ENCODE measurements at regions not wholly inside any gene's neighbourhood (a gene's known extent, or its start where the extent isn't known, plus 50 kb on each side); places are given as distances from the start of the nearest gene placed in this dataset.
A peak's percentile ranks its signal among the peaks of the same experiment; 100 is the strongest.

DNA sequence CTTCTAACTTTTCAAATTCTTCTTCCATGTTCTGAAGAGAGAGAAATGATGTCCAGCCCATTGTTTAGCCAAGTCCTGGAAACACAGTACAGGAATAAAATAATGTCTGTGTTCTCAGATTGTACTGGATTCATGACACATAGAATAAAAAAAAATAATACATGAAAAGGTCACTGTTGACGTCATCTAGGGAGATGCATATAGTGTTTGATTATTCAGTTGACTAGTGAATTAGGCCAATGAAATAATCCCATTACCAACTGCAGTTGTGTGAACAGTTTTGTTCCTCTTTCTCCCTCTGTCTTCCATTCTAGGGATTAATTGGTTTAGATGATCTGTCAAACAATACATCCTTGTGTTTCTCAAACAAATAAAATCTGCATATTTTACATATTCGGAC is 222.8 kb downstream of the ALDH8A1 start:
- DNase-seq (ENCODE audit: low read depth) = peak; percentile 16
- TF ChIP-seq, protein P1, sequence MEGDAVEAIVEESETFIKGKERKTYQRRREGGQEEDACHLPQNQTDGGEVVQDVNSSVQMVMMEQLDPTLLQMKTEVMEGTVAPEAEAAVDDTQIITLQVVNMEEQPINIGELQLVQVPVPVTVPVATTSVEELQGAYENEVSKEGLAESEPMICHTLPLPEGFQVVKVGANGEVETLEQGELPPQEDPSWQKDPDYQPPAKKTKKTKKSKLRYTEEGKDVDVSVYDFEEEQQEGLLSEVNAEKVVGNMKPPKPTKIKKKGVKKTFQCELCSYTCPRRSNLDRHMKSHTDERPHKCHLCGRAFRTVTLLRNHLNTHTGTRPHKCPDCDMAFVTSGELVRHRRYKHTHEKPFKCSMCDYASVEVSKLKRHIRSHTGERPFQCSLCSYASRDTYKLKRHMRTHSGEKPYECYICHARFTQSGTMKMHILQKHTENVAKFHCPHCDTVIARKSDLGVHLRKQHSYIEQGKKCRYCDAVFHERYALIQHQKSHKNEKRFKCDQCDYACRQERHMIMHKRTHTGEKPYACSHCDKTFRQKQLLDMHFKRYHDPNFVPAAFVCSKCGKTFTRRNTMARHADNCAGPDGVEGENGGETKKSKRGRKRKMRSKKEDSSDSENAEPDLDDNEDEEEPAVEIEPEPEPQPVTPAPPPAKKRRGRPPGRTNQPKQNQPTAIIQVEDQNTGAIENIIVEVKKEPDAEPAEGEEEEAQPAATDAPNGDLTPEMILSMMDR (conservative IDR thresholded peaks at IDR 0.05; ENCODE audit: control insufficient read depth, insufficient read depth, low read depth, low read length) = no peak
- H3K4me3 ChIP-seq (ENCODE audit: control insufficient read depth, low read depth, low read length) = no peak overlapping the region

DNA sequence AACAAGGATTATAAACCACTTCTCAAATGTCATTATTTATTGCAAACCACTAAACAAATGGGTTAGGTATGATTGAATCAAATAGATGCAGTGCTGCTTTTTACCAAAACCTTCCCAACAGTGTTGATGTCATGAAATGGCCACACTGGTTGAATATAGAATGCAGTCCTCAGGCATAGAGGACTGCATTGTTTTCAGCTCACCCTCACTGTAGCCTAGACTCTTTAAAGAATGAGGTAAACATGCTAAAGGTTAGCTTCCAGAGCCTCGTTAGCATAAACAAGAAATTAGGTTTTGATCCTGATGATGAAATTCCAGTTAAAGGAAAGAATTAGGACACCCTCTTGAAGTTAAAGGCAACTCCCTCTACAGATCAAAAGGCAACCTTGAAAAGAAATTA is 224.3 kb downstream of the ALDH8A1 start:
- TF ChIP-seq, protein P1 (conservative IDR thresholded peaks at IDR 0.05; ENCODE audit: control insufficient read depth, insufficient read depth, low read depth, low read length) = no peak
- DNase-seq (ENCODE audit: low read depth) = no peak

DNA sequence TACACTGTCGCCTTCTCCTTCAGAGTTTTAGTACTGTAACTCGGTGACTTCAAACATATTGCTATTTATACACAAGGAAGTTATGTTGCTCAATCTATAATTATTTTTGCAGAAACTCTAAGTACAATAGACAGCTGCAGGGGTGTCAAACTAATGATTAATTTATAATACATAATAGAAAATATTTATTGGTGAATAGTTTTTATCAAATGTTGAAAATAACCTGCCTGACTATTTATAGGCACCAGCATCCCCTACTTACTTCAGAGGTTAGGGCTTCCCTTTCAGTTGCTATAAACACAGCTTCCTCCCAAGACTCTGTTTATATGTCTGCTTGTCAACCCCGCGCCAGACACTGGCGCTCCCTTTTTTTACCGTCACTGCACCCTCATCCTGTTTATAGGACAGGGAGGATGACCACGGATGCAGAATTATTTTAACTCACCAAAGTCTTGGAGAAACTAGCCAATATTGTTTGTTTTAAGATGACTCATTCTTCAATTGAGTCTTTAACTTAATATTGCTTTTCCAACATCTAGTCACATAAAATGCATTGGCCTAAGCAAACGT is 225.0 kb downstream of the ALDH8A1 start:
- H3K4me3 ChIP-seq (ENCODE audit: control insufficient read depth, low read depth, low read length) = no peak overlapping the region
- DNase-seq (ENCODE audit: low read depth) = peak; percentile 63
- TF ChIP-seq, protein P1 (conservative IDR thresholded peaks at IDR 0.05; ENCODE audit: control insufficient read depth, insufficient read depth, low read depth, low read length) = no peak

More for the DNA sequence above, 224.3 kb downstream of the ALDH8A1 start:
- H3K4me3 ChIP-seq (ENCODE audit: control insufficient read depth, low read depth, low read length) = no peak overlapping the region

DNA sequence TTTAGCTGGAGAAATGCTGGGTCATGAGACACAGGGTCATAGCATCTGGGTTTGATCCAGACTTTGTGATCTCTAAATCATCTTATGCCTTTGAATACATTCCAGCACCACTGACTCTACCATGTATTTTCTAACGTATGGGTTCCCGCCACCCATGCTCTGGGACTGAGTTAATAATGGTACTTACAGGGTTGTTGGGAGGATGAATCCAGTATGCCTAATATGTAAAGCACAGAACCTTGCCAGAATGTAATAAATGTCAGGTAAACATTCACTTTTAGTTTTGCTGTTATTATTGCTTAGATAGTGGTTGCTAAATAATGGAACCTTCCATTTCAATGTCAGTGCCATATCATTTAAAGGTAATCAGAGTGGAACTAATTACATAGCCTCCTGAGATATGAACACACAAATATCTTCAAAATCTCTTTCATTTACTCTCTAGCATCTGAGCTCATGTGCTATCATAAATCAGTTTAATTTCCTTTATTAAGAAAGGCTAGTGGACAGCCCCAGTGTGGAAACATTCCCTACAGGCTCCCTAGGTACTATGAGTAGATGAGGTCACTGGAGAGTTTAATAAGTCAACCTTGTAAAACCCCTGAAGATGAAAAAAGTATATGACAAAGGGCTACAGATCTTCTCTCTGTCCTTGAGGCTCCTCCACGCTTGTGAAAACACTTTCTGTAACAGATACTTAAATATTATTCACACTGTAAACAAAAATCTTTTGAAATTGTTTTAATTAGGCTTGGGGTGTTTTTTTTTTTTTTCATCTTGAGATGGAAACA is 226.6 kb downstream of the ALDH8A1 start:
- DNase-seq (ENCODE audit: low read depth) = peak; percentile 83
- TF ChIP-seq, protein P1 (conservative IDR thresholded peaks at IDR 0.05; ENCODE audit: control insufficient read depth, insufficient read depth, low read depth, low read length) = no peak
- no peak overlapping the region for H3K4me3 ChIP-seq (ENCODE audit: control insufficient read depth, low read depth, low read length)

DNA sequence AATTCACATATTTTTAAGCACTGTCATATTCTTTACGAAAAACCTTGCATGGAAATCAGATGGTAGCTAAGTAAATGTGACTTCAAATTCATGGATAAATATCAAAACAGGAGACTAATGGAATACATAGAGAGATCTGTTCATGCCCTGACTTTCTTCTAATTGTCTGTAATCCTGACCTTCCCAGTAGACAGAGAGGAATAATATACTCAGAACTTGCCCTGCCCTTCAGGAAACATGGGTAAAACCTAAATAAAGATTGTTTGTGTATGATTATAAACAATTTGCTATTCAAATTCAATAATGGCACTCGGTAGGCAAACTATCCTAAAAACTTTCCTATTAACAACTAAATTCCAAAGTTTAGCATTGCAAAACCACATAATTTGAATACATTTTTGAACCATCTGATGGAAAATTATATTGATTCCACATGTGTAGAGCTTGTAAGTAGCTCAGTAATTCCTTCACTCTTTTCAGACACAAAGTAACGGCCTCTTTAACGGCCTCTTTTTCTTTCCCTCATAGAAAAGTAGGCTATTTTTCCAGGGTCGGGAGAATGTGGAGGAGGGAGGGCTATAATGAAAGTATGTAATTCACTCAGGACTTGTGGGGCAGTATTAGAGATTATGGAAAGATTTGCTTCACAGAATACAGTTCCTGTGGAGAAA is 227.6 kb downstream of the ALDH8A1 start:
- H3K4me3 ChIP-seq (ENCODE audit: control insufficient read depth, low read depth, low read length) = no peak overlapping the region

DNA sequence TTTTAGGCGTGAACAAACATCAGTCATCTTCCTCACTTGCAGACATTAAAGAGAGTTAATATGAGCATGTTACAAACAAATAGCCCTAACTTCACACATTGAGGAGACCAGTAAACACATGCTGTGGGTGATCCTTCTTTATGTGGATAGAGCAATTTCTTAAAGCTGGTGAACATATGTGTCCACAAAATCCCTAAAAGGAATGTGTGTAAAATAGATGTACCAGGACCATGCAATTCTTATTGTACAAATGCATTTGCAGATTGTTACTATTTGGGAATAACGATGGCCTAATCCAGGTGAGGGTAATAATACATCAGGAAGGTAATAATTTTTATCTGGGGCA is 228.9 kb downstream of the ALDH8A1 start:
- TF ChIP-seq, protein P1 (conservative IDR thresholded peaks at IDR 0.05; ENCODE audit: control insufficient read depth, insufficient read depth, low read depth, low read length) = no peak
- no peak overlapping the region for H3K4me3 ChIP-seq (ENCODE audit: control insufficient read depth, low read depth, low read length)
- DNase-seq (ENCODE audit: low read depth) = peak; percentile 49

More for the DNA sequence above, 227.6 kb downstream of the ALDH8A1 start:
- TF ChIP-seq, protein P1 (conservative IDR thresholded peaks at IDR 0.05; ENCODE audit: control insufficient read depth, insufficient read depth, low read depth, low read length) = no peak
- peak; percentile 58 for DNase-seq (ENCODE audit: low read depth)

Measured in fibroblast of mammary gland (primary cell).